ENCODE measurements at regions not wholly inside any gene's neighbourhood (a gene's known extent, or its start where the extent isn't known, plus 50 kb on each side); places are given as distances from the start of the nearest gene placed in this dataset.

DNA sequence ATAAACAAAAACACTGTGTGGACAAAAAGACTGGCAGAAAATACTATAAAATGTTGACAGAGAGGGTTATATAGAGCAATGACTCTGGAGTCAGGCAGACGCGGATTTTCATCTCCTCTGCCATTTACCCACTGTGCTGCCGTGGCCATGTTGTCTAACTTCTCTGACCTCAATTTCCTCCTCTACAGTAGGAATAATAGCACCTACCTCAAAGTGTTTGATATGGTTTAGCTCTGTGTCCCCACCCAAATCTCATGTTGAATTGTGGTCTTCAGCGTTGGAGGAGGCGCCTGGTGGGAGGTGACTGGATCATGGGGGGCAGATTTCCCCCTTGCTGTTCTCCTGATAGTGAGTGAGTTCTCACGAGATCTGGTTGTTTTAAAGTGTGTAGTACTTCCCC, 78.2 kb upstream of the CALN1 start:
- TF ChIP-seq CTCF (IDR thresholded peaks at IDR 0.05): no peak
- TF ChIP-seq ZFX (IDR thresholded peaks at IDR 0.05; ENCODE audit: borderline replicate concordance): no peak
